H9 (cell line): ENCODE measurements at regions not wholly inside any gene's neighbourhood (a gene's known extent, or its start where the extent isn't known, plus 50 kb on each side); places are given as distances from the start of the nearest gene placed in this dataset.
"Not testable (repeated sequence)": the region's sequence is repeated elsewhere in the genome, so short reads cannot be mapped to it uniquely, and the experiment has no call there.

Experiments
- DNase-seq: peaks from one replicate; pipeline ENCODE4 v3.0.0-alpha.2; 2017
- H2AFZ ChIP-seq: one replicate; pipeline ENCODE4 v1.6.1; 2013; ENCODE audit warnings: mild to moderate bottlenecking, low read length, control low read depth, moderate library complexity
- H2AK5ac ChIP-seq: 2 replicates; pipeline ENCODE4 v1.6.1; 2013; ENCODE audit warnings: low read length, control low read depth, mixed read lengths; ENCODE audit not compliant: insufficient read length
- H2BK120ac ChIP-seq: one replicate; pipeline ENCODE4 v1.6.1; 2013; ENCODE audit warnings: low read depth, mild to moderate bottlenecking, low read length, control low read depth, inconsistent platforms; ENCODE audit not compliant: poor library complexity, severe bottlenecking
- H2BK12ac ChIP-seq: 2 replicates; pipeline ENCODE4 v1.6.1; 2013; ENCODE audit warnings: low read length, control low read depth, mixed read lengths, low read depth; ENCODE audit not compliant: insufficient read length
- H2BK15ac ChIP-seq: 2 replicates; pipeline ENCODE4 v1.6.1; 2013; ENCODE audit warnings: low read depth, low read length, control low read depth
- H2BK20ac ChIP-seq: one replicate; pipeline ENCODE4 v1.6.1; 2013; ENCODE audit warnings: low read depth, mild to moderate bottlenecking, low read length, control low read depth, inconsistent platforms; ENCODE audit not compliant: poor library complexity, severe bottlenecking
- H2BK5ac ChIP-seq: 2 replicates; pipeline ENCODE4 v1.6.1; 2013; ENCODE audit warnings: low read length, control low read depth, mixed read lengths; ENCODE audit not compliant: insufficient read length
- H3K14ac ChIP-seq: 2 replicates; pipeline ENCODE4 v1.6.1; 2013; ENCODE audit warnings: low read length, control low read depth; ENCODE audit not compliant: insufficient read depth
- H3K18ac ChIP-seq: 2 replicates; pipeline ENCODE4 v1.6.1; 2013; ENCODE audit warnings: low read depth, mild to moderate bottlenecking, mixed read lengths, low read length, control low read depth; ENCODE audit not compliant: insufficient read length
- H3K23ac ChIP-seq: 2 replicates; pipeline ENCODE4 v1.6.1; 2013; ENCODE audit warnings: low read length, control low read depth, mixed read lengths, low read depth; ENCODE audit not compliant: insufficient read length
- H3K23me2 ChIP-seq: 2 replicates; pipeline ENCODE4 v1.6.1; 2013; ENCODE audit warnings: low read depth, mild to moderate bottlenecking, mixed read lengths, low read length, control low read depth; ENCODE audit not compliant: insufficient read length, poor library complexity, severe bottlenecking
- H3K27ac ChIP-seq: 2 replicates; pipeline ENCODE4 v1.5.1; 2013; ENCODE audit warnings: low read length, control low read depth, mixed read lengths, low read depth; ENCODE audit not compliant: insufficient read length
- H3K27me3 ChIP-seq: 2 replicates; pipeline ENCODE4 v1.6.1; 2013; ENCODE audit warnings: low read length, control low read depth, inconsistent platforms; ENCODE audit not compliant: insufficient read depth
- H3K4ac ChIP-seq: 2 replicates; pipeline ENCODE4 v1.6.1; 2013; ENCODE audit warnings: low read depth, mild to moderate bottlenecking, control low read depth, inconsistent platforms, low read length, moderate library complexity
- H3K4me1 ChIP-seq: 2 replicates; pipeline ENCODE4 v1.6.1; 2013; ENCODE audit warnings: low read length, control low read depth, inconsistent platforms; ENCODE audit not compliant: insufficient read depth
- H3K4me2 ChIP-seq: 2 replicates; pipeline ENCODE4 v1.6.1; 2013; ENCODE audit warnings: low read length, control low read depth, mixed read lengths; ENCODE audit not compliant: insufficient read length, insufficient read depth
- H3K56ac ChIP-seq: 2 replicates; pipeline ENCODE4 v1.6.1; 2013; ENCODE audit warnings: low read depth, mild to moderate bottlenecking, mixed read lengths, low read length, control low read depth; ENCODE audit not compliant: insufficient read length
- H3K79me1 ChIP-seq: 2 replicates; pipeline ENCODE4 v1.6.1; 2013; ENCODE audit warnings: low read depth, mild to moderate bottlenecking, moderate library complexity, low read length, control low read depth, inconsistent platforms; ENCODE audit not compliant: insufficient read depth, poor library complexity, severe bottlenecking
- H3K79me2 ChIP-seq: 2 replicates; pipeline ENCODE4 v1.6.1; 2013; ENCODE audit warnings: low read length, control low read depth, inconsistent platforms; ENCODE audit not compliant: insufficient read depth
- H3K9ac ChIP-seq: 2 replicates; pipeline ENCODE4 v1.6.1; 2013; ENCODE audit warnings: low read length, control low read depth, mixed read lengths; ENCODE audit not compliant: insufficient read length; ENCODE audit errors: extremely low read depth
- H3K9me3 ChIP-seq: one replicate; pipeline ENCODE4 v1.6.1; 2013; ENCODE audit warnings: low read depth, low read length, inconsistent platforms; ENCODE audit not compliant: control insufficient read depth
- H3T11ph ChIP-seq: one replicate; pipeline ENCODE4 v1.6.1; 2013; ENCODE audit warnings: mild to moderate bottlenecking, low read length, control low read depth, inconsistent platforms
- H4K20me1 ChIP-seq: one replicate; pipeline ENCODE4 v1.6.1; 2013; ENCODE audit not compliant: control insufficient read depth, insufficient read length, insufficient read depth
- H4K5ac ChIP-seq: 2 replicates; pipeline ENCODE4 v1.6.1; 2013; ENCODE audit warnings: low read depth, mild to moderate bottlenecking, mixed read lengths, low read length, control low read depth; ENCODE audit not compliant: insufficient read length
- H4K8ac ChIP-seq: replicated peaks from 2 replicates; pipeline ENCODE4 v1.6.1; 2013; ENCODE audit warnings: low read length, control low read depth, mixed read lengths, low read depth; ENCODE audit not compliant: insufficient read length
- H4K91ac ChIP-seq: 2 replicates; pipeline ENCODE4 v1.6.1; 2013; ENCODE audit warnings: low read depth, mild to moderate bottlenecking, moderate library complexity, mixed read lengths, low read length, control low read depth; ENCODE audit not compliant: insufficient read length
- H3K27ac Mint-ChIP-seq, 3 experiments: 2 replicates in 2 of 3; 3 replicates in 1 of 3; pipeline ENCODE4 v1.8.0; 2020 to 2021; ENCODE audit warnings: mixed read lengths in 3 of 3, mild to moderate bottlenecking in 1 of 3, moderate library complexity in 1 of 3
- H3K27me3 Mint-ChIP-seq: 2 replicates; pipeline ENCODE4 v1.8.0; 2021; ENCODE audit warnings: low read depth, mild to moderate bottlenecking, moderate library complexity, mixed read lengths
- H3K36me3 Mint-ChIP-seq, 3 experiments: 2 replicates in 2 of 3; 3 replicates in 1 of 3; pipeline ENCODE4 v1.8.0; 2020 to 2021; ENCODE audit warnings: low read depth in 3 of 3, mixed read lengths in 3 of 3; ENCODE audit not compliant: insufficient read depth in 1 of 3
- H3K4me1 Mint-ChIP-seq, 2 experiments: 2 replicates each; pipeline ENCODE4 v1.8.0; 2020; ENCODE audit warnings: mixed read lengths in 2 of 2
- H3K4me3 Mint-ChIP-seq, 2 experiments: 2 replicates in 1 of 2; 3 replicates in 1 of 2; pipeline ENCODE4 v1.8.0; 2020 to 2021; ENCODE audit warnings: mild to moderate bottlenecking in 2 of 2, mixed read lengths in 2 of 2, moderate library complexity in 1 of 2
- H3K9me3 Mint-ChIP-seq, 2 experiments: 2 replicates in 1 of 2; 3 replicates in 1 of 2; pipeline ENCODE4 v1.8.0; 2020; ENCODE audit warnings: mild to moderate bottlenecking in 2 of 2, mixed read lengths in 2 of 2, moderate library complexity in 1 of 2
- CTCF ChIP-seq: fragments of 200-600 bp; sonication (generic); conservative IDR thresholded peaks from 3 replicates; pipeline ENCODE4 v1.8.0; 2021; ENCODE audit warnings: antibody characterized with exemption, mild to moderate bottlenecking
- WGBS: extraction: QIAGEN DNeasy Blood & Tissue Kit; methylation state at CpG from one replicate; pipeline ENCODE4 v1.1.7; 2013; ENCODE audit warnings: missing lambda C conversion rate, low lambda C conversion rate, mixed read lengths; ENCODE audit not compliant: insufficient read length; ENCODE audit errors: extremely low coverage; 5-methylcytosine and 5-hydroxymethylcytosine counted together

- no peak overlapping the region for H3K9ac ChIP-seq
- no peak overlapping the region for H2BK15ac ChIP-seq
- no peaks in the 10 kb centered on the region for H3K79me2 ChIP-seq
- no peaks in the 10 kb centered on the region for H3K4me1 ChIP-seq
- Mint-ChIP-seq H3K27me3 (no peaks in the 10 kb centered on the region), H3K4me3 (no peak overlapping the region), H3K36me3 (peaks cover 6 to 11% (median 11%) of the 10 kb centered on the region in 3 experiments), H3K9me3 (peaks cover 11 to 13% of the 10 kb centered on the region in 2 experiments), H3K27ac (no peak overlapping the region), H3K4me1 (no peaks in the 10 kb centered on the region)
- H3T11ph ChIP-seq = no peak overlapping the region
- H3K18ac ChIP-seq = no peak overlapping the region
- WGBS = no CpG with 5 or more reads among the region's 3 CpGs
- no peak overlapping the region for H3K4ac ChIP-seq
- no peak overlapping the region for H2BK20ac ChIP-seq
- no peak overlapping the region for H2AK5ac ChIP-seq
- no peak overlapping the region for H3K4me2 ChIP-seq
- H2AFZ ChIP-seq = no peak overlapping the region
- no peak overlapping the region for H3K23ac ChIP-seq
- no peak for DNase-seq
- no peak for TF ChIP-seq CTCF
- H3K14ac ChIP-seq = no peak overlapping the region
- no peak overlapping the region for H2BK120ac ChIP-seq
- H3K27ac ChIP-seq = no peak overlapping the region
- no peaks in the 10 kb centered on the region for H3K23me2 ChIP-seq
- H2BK12ac ChIP-seq = no peak overlapping the region
- H3K27me3 ChIP-seq = no peaks in the 10 kb centered on the region
- no peaks in the 10 kb centered on the region for H4K20me1 ChIP-seq
- no peak overlapping the region for H2BK5ac ChIP-seq
- H4K5ac ChIP-seq = no peak overlapping the region
- no peak overlapping the region for H4K91ac ChIP-seq
- no peaks in the 10 kb centered on the region for H3K9me3 ChIP-seq
- no peak overlapping the region for H3K56ac ChIP-seq
- no peak overlapping the region for H4K8ac ChIP-seq
- no peaks in the 10 kb centered on the region for H3K79me1 ChIP-seq
Measured at GRCh38 chr14:85350667-85351066, 179.3 kb upstream of the FLRT2 start.

GRCh38 chr14:85352588-85352987 lies 177.4 kb upstream of the FLRT2 start:
- H3K27me3 ChIP-seq, H3K23ac ChIP-seq, H4K20me1 ChIP-seq, H3K27me3 Mint-ChIP-seq, H3K4me1 ChIP-seq, H2BK12ac ChIP-seq, H3K14ac ChIP-seq, H3K9me3 ChIP-seq, H3K56ac ChIP-seq, H2BK5ac ChIP-seq, H4K5ac ChIP-seq, H2AK5ac ChIP-seq, H2BK15ac ChIP-seq, H4K91ac ChIP-seq, H3K4ac ChIP-seq, DNase-seq, H3K4me3 Mint-ChIP-seq, H3K23me2 ChIP-seq, H3K18ac ChIP-seq, H3T11ph ChIP-seq, H3K27ac Mint-ChIP-seq, H2AFZ ChIP-seq, H3K27ac ChIP-seq, H2BK120ac ChIP-seq, H3K4me2 ChIP-seq, H2BK20ac ChIP-seq, H4K8ac ChIP-seq, H3K9ac ChIP-seq, H3K79me1 ChIP-seq, H3K79me2 ChIP-seq, H3K4me1 Mint-ChIP-seq: not testable (repeated sequence)
- WGBS = no CpG with 5 or more reads among the region's 26 CpGs
- Mint-ChIP-seq H3K36me3 (peaks cover 7 to 11% (median 11%) of the 10 kb centered on the region in 3 experiments), H3K9me3 (peaks cover 11 to 13% of the 10 kb centered on the region in 2 experiments)
